ENCODE measurements at regions not wholly inside any gene's neighbourhood (a gene's known extent, or its start where the extent isn't known, plus 50 kb on each side); places are given as distances from the start of the nearest gene placed in this dataset.

DNA sequence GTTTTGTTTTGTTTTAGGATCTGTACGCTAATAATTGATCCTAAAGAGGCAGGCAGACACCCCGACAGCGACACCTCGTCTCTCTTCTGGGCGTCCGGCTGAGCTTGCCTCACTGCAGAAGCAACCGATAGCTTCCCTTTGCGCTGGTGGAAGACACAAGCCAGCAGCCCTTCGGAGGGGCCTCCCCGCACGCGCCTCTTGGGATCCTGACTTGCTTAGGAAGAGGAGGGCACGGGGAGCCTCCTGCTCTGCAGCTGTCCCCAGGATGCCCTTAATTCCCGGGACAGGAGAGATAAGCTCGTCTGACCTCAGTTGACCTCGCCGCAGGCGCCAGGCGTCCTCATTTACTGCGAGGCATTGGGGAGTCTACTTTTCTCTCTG is 94.0 kb downstream of the CD83 start:
- TF ChIP-seq POLR2AphosphoS5 (IDR thresholded peaks at IDR 0.05; ENCODE audit: low read depth, low read length) (no peak), FOXP2 (optimal IDR thresholded peaks at IDR 0.05; ENCODE audit: borderline replicate concordance, extremely low read depth, extremely low read length, insufficient read depth) (no peak), SIN3A (IDR thresholded peaks at IDR 0.05; ENCODE audit: borderline replicate concordance, insufficient read depth, low read length) (no peak), TAF1 (IDR thresholded peaks at IDR 0.05; ENCODE audit: borderline replicate concordance, insufficient read depth, low read length) (no peak)
- TF ChIP-seq, protein P1, sequence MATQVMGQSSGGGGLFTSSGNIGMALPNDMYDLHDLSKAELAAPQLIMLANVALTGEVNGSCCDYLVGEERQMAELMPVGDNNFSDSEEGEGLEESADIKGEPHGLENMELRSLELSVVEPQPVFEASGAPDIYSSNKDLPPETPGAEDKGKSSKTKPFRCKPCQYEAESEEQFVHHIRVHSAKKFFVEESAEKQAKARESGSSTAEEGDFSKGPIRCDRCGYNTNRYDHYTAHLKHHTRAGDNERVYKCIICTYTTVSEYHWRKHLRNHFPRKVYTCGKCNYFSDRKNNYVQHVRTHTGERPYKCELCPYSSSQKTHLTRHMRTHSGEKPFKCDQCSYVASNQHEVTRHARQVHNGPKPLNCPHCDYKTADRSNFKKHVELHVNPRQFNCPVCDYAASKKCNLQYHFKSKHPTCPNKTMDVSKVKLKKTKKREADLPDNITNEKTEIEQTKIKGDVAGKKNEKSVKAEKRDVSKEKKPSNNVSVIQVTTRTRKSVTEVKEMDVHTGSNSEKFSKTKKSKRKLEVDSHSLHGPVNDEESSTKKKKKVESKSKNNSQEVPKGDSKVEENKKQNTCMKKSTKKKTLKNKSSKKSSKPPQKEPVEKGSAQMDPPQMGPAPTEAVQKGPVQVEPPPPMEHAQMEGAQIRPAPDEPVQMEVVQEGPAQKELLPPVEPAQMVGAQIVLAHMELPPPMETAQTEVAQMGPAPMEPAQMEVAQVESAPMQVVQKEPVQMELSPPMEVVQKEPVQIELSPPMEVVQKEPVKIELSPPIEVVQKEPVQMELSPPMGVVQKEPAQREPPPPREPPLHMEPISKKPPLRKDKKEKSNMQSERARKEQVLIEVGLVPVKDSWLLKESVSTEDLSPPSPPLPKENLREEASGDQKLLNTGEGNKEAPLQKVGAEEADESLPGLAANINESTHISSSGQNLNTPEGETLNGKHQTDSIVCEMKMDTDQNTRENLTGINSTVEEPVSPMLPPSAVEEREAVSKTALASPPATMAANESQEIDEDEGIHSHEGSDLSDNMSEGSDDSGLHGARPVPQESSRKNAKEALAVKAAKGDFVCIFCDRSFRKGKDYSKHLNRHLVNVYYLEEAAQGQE (IDR thresholded peaks at IDR 0.05; ENCODE audit: insufficient read depth in 1 of 2, low read depth in 2 of 2, low read length in 2 of 2): no peak

DNA sequence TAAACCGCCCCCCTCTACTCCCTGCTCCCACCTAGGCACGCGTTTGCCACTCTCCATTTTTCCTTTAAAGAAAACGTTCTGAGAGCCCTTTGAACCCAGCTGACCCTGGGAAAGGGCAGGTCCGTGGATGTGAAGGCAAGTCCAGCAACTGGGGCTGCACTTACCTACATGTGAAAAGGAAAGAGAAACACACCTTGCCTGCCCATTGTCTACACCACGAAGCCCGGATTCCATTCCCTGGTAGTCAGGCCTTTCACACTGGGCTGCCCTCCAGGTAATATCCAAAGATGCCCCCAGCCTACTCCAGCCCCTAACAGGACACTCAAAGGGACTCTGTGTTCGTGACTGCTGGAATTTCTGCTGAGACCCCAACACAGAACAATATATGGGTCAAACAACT is 94.4 kb downstream of the CD83 start:
- TF ChIP-seq SIN3A (IDR thresholded peaks at IDR 0.05; ENCODE audit: borderline replicate concordance, insufficient read depth, low read length): no peak
- TF ChIP-seq, protein P1 (IDR thresholded peaks at IDR 0.05; ENCODE audit: insufficient read depth in 1 of 2, low read depth in 2 of 2, low read length in 2 of 2): no peak
- TF ChIP-seq TAF1 (IDR thresholded peaks at IDR 0.05; ENCODE audit: borderline replicate concordance, insufficient read depth, low read length): no peak
- no peak for TF ChIP-seq FOXP2 (optimal IDR thresholded peaks at IDR 0.05; ENCODE audit: borderline replicate concordance, extremely low read depth, extremely low read length, insufficient read depth)

DNA sequence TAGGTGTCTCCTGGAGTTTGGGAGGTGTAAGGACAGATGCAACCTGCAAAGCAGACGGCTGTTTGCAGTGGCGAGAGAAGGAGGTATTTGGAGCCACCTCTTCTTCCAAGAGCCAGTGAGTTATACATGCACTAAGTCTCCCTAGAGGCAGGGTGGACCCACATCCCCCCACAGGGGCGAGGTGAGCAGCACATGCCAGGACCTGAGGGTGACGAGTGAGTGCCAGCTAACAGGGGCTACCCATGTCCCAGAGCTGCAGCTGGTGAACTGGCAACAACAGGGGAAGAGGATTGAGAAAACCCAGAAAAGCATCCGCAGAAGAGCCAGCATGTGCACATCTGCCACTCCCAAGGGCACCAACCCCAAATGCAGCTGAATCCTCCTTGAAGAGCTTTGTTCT is 95.1 kb downstream of the CD83 start:
- no peak for TF ChIP-seq POLR2AphosphoS5 (IDR thresholded peaks at IDR 0.05; ENCODE audit: low read depth, low read length)
- no peak for TF ChIP-seq FOXP2 (optimal IDR thresholded peaks at IDR 0.05; ENCODE audit: borderline replicate concordance, extremely low read depth, extremely low read length, insufficient read depth)

DNA sequence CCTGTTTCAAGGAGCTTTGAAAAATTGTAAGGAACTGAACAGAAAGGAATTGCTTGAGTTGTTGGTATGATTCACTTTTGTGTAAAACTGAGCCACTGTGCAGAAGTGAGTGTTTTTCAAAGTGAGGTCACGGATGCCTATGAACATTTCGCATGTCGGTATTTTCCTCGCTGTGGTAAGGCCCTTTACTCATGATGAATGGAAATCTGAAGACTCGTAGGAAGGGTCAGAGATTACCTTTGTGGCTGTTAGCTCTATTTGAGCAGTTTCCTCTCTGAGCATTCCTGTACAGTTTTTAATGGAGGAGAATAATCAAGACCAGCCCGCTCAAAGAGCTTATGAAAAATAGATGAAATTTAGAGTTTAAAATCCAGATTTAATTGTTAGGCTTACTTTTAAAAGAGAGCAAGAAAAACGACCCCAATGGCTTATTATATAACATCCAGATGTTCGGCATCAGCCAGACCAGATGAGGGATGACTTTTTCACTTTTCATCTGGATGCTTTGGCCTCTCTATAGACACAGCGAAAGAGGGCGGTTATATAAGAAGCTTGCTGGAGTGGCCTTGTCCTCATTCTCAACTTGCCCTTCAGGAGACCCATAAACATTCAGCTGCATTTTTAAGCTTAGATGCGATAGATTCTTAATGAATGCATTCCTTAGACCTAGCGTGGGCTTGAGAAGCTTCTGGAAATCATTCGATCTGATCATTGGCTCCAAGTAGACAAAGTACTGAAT is 99.5 kb downstream of the CD83 start:
- TF ChIP-seq SIN3A (IDR thresholded peaks at IDR 0.05; ENCODE audit: borderline replicate concordance, insufficient read depth, low read length) (no peak), FOXP2 (optimal IDR thresholded peaks at IDR 0.05; ENCODE audit: borderline replicate concordance, extremely low read depth, extremely low read length, insufficient read depth) (no peak), TAF1 (IDR thresholded peaks at IDR 0.05; ENCODE audit: borderline replicate concordance, insufficient read depth, low read length) (no peak), POLR2AphosphoS5 (IDR thresholded peaks at IDR 0.05; ENCODE audit: low read depth, low read length) (no peak)
- TF ChIP-seq, protein P1 (IDR thresholded peaks at IDR 0.05; ENCODE audit: insufficient read depth in 1 of 2, low read depth in 2 of 2, low read length in 2 of 2): no peak

DNA sequence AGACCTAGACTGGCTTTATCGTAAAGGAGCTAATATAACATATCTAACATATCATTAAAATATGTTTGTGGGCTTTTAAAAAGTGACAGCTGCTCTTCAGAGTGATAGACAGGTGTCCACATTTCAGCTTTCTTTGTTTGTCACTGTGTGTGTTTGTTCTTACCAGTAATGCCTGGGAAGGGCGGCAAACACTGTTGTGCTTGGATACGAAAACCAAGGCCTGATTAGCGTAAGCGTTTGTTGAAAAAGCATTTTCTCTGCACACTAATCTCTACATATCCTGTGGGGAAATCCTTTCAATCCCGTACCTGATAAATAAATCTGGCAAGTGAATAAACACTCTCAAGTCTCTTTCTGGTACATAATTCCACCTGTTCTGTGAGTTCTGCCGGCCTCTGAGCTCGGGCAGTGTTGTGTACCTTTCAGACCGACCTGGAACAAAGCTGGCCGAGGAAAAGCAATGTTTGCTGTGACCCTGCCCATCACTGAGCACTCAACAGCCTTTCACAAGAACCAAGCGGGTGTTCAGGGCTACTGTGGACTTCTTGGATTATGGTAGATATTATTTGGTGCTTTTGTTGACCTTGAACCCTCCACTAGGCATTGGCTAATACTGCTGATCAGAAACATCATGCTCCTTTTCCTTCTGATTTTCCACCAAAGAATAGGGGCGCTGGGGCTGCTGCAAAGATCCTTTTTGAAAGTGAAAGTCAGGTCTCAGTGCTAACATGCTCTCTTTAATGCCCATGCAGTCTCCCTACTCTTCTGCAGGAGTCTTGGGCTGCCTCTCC is 100.4 kb downstream of the CD83 start:
- TF ChIP-seq POLR2AphosphoS5 (IDR thresholded peaks at IDR 0.05; ENCODE audit: low read depth, low read length) (no peak), FOXP2 (optimal IDR thresholded peaks at IDR 0.05; ENCODE audit: borderline replicate concordance, extremely low read depth, extremely low read length, insufficient read depth) (no peak), TAF1 (IDR thresholded peaks at IDR 0.05; ENCODE audit: borderline replicate concordance, insufficient read depth, low read length) (no peak), SIN3A (IDR thresholded peaks at IDR 0.05; ENCODE audit: borderline replicate concordance, insufficient read depth, low read length) (no peak)
- TF ChIP-seq, protein P1 (IDR thresholded peaks at IDR 0.05; ENCODE audit: insufficient read depth in 1 of 2, low read depth in 2 of 2, low read length in 2 of 2): no peak
